Adipocyte (in vitro differentiated cells): ENCODE measurements at regions not wholly inside any gene's neighbourhood (a gene's known extent, or its start where the extent isn't known, plus 50 kb on each side); places are given as distances from the start of the nearest gene placed in this dataset.

ENCODE experiments used
- DNase-seq: peaks from one replicate; pipeline ENCODE4 v3.0.0-alpha.2; 2015; ENCODE audit warnings: low read depth
- H3K27me3 ChIP-seq: replicated peaks from 2 replicates; pipeline ENCODE4 v1.7.0; 2013; ENCODE audit warnings: mild to moderate bottlenecking, low read length, moderate library complexity; ENCODE audit not compliant: control insufficient read depth, insufficient read depth
- H3K36me3 ChIP-seq: 2 replicates; pipeline ENCODE4 v1.7.0; 2013; ENCODE audit warnings: low read length, mild to moderate bottlenecking, moderate library complexity; ENCODE audit not compliant: control insufficient read depth, insufficient read depth, severe bottlenecking
- H3K4me1 ChIP-seq: 2 replicates; pipeline ENCODE4 v1.7.0; 2013; ENCODE audit warnings: mild to moderate bottlenecking, low read length, moderate library complexity; ENCODE audit not compliant: control insufficient read depth, insufficient read depth
- H3K4me3 ChIP-seq: 2 replicates; pipeline ENCODE4 v1.7.0; 2013; ENCODE audit warnings: mild to moderate bottlenecking, low read length, moderate library complexity
- H3K9ac ChIP-seq: 2 replicates; pipeline ENCODE4 v1.7.0; 2013; ENCODE audit warnings: mild to moderate bottlenecking, low read length, moderate library complexity
- H3K9me3 ChIP-seq: 2 replicates; pipeline ENCODE4 v1.7.0; 2013; ENCODE audit warnings: mild to moderate bottlenecking, low read length, moderate library complexity; ENCODE audit not compliant: control insufficient read depth

DNA sequence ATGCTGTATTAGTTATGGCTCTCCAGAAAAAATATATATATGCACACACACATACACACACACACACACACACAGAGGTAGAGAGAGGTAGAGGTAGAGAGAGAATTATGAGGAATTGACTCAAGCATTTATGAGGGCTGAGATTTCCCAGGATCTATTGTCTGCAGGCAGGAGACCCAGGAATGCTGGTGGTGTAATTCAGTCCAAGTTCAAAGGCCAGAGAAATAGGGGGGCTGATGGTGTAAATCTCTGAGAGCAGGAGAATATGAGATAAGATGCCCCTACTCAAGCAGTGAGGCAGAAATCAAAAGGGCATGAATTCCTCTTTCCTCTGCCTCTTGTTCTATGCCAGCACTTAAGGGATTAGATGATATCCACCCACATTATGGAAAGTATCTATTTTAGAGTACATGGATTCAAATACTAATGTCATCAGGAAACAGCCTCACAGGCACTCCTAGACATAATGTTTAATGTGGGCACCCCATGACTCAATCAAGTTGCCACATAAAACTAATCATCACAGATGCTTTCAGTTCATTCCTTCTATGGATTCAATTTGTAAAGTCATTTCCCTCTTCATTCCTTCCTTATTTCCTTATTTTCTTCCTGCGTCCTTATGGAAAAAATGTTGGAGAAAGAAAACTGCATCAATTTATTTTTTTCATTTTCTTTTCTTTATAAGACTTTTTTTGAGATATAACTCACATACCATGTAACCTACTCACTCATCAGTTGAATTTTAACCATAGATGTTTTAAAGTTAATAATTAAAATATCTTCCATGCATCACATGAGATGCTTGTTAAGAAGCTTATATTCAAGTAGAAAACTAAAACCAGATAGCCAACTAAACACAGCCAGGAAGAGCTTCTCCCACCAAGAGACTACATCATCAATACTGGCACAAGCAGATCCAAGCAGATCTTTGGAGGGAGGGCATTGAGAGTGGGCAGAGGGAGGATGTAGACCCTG is 406.2 kb downstream of the MBD2 start:
- H3K4me3 ChIP-seq = no peak overlapping the region
- H3K9me3 ChIP-seq = no peaks in the 10 kb centered on the region
- no peaks in the 10 kb centered on the region for H3K27me3 ChIP-seq
- H3K9ac ChIP-seq = no peak overlapping the region
- peak; percentile 34 for DNase-seq
- no peaks in the 10 kb centered on the region for H3K4me1 ChIP-seq
- no peaks in the 10 kb centered on the region for H3K36me3 ChIP-seq

- Histone ChIP-seq H3K4me1 (peaks cover 29% of the 10 kb centered on the region), H3K9ac (no peak overlapping the region), H3K9me3 (no peaks in the 10 kb centered on the region), H3K27me3 (no peaks in the 10 kb centered on the region), H3K4me3 (no peak overlapping the region), H3K36me3 (no peaks in the 10 kb centered on the region)
- DNase-seq = no peak
Measured at GRCh38 chr18:53800171-53800570, 424.3 kb downstream of the MBD2 start.

DNA sequence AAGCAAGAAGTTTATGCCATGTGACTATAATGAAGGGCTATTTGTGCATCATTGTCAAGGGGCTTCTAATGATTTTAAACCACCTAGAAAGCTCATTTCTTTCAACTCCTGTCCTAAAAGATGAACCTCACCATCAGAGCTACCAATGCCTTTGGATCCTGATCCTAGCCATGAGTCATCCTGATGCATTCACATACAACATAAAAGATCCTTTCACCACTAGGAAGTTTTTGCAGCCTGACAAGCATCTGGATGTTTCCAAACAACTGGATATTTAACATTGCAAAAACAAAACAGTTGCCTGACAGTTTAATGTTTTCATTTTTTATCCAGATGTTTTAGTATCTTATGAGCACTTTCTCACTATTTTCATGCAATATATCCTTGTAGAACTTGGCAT is 425.3 kb downstream of the MBD2 start:
- peaks cover 29% of the 10 kb centered on the region for H3K4me1 ChIP-seq
- no peaks in the 10 kb centered on the region for H3K27me3 ChIP-seq
- peak; percentile 71 for DNase-seq
- H3K9ac ChIP-seq = no peak overlapping the region
- H3K36me3 ChIP-seq = no peaks in the 10 kb centered on the region
- H3K9me3 ChIP-seq = no peaks in the 10 kb centered on the region
- H3K4me3 ChIP-seq = no peak overlapping the region

DNA sequence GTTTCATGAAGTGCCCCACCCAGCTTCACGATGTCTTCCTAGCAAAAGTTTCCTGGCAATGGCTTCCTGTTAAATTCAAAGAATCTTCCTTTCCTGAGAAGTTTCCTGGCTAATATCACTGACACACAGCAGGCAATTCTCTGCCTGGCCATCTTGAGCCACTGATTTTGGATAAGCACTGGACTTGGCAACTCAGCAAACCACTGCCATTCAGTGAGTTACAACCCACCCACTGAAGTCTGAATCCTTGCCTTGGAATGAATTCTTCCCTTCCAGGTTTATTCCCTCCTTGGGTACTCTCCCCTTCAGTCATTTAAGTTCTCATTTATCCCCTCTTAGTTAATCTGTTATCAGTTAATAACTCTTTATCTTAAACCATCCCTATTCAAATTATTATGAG is 426.0 kb downstream of the MBD2 start:
- Histone ChIP-seq H3K27me3 (no peaks in the 10 kb centered on the region), H3K4me1 (peaks cover 29% of the 10 kb centered on the region), H3K36me3 (no peaks in the 10 kb centered on the region), H3K4me3 (no peak overlapping the region), H3K9me3 (no peaks in the 10 kb centered on the region), H3K9ac (no peak overlapping the region)
- DNase-seq = no peak

DNA sequence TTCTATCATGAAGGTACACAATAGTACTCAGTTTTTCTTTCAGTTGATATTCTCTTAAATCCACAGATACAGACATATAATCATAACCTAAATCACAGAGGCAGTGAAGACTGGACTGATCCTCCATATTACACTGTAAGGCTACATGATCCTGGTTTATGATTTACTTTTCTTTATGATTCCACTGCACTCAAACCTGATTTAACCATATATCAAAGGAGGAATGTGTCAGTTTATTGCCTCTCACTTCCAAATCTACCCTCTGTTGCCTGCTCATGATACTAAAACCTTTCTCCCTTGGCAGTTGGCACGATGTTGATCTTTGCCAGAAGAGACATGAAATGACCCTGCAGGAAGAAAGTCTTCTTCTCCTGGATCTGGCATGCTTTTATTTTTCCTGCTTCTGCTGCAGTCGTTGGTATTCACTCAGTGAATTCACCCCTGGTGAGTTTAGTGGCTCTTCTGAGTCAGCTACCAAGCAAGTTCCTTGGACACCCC is 426.4 kb downstream of the MBD2 start:
- no peak overlapping the region for H3K4me3 ChIP-seq
- no peak for DNase-seq
- H3K9me3 ChIP-seq = no peaks in the 10 kb centered on the region
- H3K27me3 ChIP-seq = no peaks in the 10 kb centered on the region
- H3K4me1 ChIP-seq = peaks cover 29% of the 10 kb centered on the region
- no peaks in the 10 kb centered on the region for H3K36me3 ChIP-seq
- no peak overlapping the region for H3K9ac ChIP-seq

- peak; percentile 93 for DNase-seq
- Histone ChIP-seq H3K9me3 (no peaks in the 10 kb centered on the region), H3K36me3 (no peaks in the 10 kb centered on the region), H3K4me3 (no peak overlapping the region), H3K9ac (no peak overlapping the region), H3K27me3 (no peaks in the 10 kb centered on the region), H3K4me1 (peaks cover 32% of the 10 kb centered on the region)
Measured at GRCh38 chr18:53796040-53796729, 428.3 kb downstream of the MBD2 start.

- H3K4me3 ChIP-seq = no peak overlapping the region
- DNase-seq = no peak
- H3K9me3 ChIP-seq = no peaks in the 10 kb centered on the region
- peaks cover 37% of the 10 kb centered on the region for H3K4me1 ChIP-seq
- no peaks in the 10 kb centered on the region for H3K27me3 ChIP-seq
- H3K9ac ChIP-seq = no peak overlapping the region
- no peaks in the 10 kb centered on the region for H3K36me3 ChIP-seq
Measured at GRCh38 chr18:53795610-53796009, 428.9 kb downstream of the MBD2 start.

GRCh38 chr18:53795061-53795460 is 429.4 kb downstream of the MBD2 start:
- H3K4me3 ChIP-seq = no peak overlapping the region
- no peak overlapping the region for H3K9ac ChIP-seq
- no peaks in the 10 kb centered on the region for H3K9me3 ChIP-seq
- no peaks in the 10 kb centered on the region for H3K27me3 ChIP-seq
- no peaks in the 10 kb centered on the region for H3K36me3 ChIP-seq
- peak; percentile 48 for DNase-seq
- peaks cover 41% of the 10 kb centered on the region for H3K4me1 ChIP-seq

- no peak overlapping the region for H3K4me3 ChIP-seq
- DNase-seq = no peak
- H3K27me3 ChIP-seq = no peaks in the 10 kb centered on the region
Measured at GRCh38 chr18:53792762-53793161, 431.7 kb downstream of the MBD2 start.

DNA sequence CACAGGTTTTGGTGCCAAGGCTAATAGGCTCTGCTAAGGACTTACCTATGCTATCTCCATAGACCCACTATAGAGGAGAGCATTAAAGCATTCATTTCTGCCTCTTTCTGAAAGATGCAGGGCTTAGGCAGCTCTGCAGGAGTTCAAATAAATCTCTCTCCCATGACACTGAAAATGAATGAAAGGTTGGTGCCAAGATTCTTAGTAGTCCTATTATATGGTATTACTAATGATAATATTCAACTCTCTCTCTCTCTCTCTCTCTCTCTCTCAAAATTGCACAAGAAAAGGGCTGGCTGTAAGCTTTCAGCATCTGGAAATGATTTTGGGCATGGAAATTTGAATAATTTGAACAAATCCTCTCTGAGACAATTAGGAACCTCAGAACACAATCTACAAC is 433.7 kb downstream of the MBD2 start:
- no peaks in the 10 kb centered on the region for H3K36me3 ChIP-seq
- H3K9me3 ChIP-seq = no peaks in the 10 kb centered on the region
- no peak overlapping the region for H3K4me3 ChIP-seq
- no peaks in the 10 kb centered on the region for H3K27me3 ChIP-seq
- H3K9ac ChIP-seq = no peak overlapping the region
- H3K4me1 ChIP-seq = peaks cover 15% of the 10 kb centered on the region
- peak; percentile 80 for DNase-seq

More at GRCh38 chr18:53792762-53793161, 431.7 kb downstream of the MBD2 start:
- no peak overlapping the region for H3K9ac ChIP-seq
- no peaks in the 10 kb centered on the region for H3K36me3 ChIP-seq
- no peaks in the 10 kb centered on the region for H3K9me3 ChIP-seq
- peaks cover 27% of the 10 kb centered on the region for H3K4me1 ChIP-seq
